A673 (cell line): ENCODE measurements at regions not wholly inside any gene's neighbourhood (a gene's known extent, or its start where the extent isn't known, plus 50 kb on each side); places are given as distances from the start of the nearest gene placed in this dataset.

Experiments
- BruUV-seq: library from RNA; stranded (reverse); fragments of 400-500 nt; replicated peaks from 2 replicates; lab custom pipeline; 2021; lab: Mats Ljungman, UMichigan
- CTCF ChIA-PET: fragments of 300-600 bp; sonication (Branson Sonifier 250); formaldehyde crosslinking; loops from one replicate; lab custom pipeline; 2022; ENCODE audit warnings: antibody characterized with exemption; lab: Charles Lee
- POLR2A ChIA-PET: fragments of 300-600 bp; sonication (Branson Sonifier 250); formaldehyde crosslinking; loops from one replicate; lab custom pipeline; 2022; ENCODE audit warnings: antibody characterized with exemption; ENCODE audit not compliant: low non-redundant PET; lab: Charles Lee
- DNase-seq: peaks from one replicate; pipeline ENCODE4 v3.0.0-alpha.2; 2015; ENCODE audit warnings: low spot score
- H3K27ac ChIP-seq: fragments of 200-600 bp; sonication (generic); 2 replicates; pipeline ENCODE4 v1.5.1; 2016; ENCODE audit warnings: mixed run types, low read depth, mild to moderate bottlenecking, mixed read lengths, antibody characterized with exemption, low read length; ENCODE audit not compliant: poor library complexity, severe bottlenecking
- H3K27me3 ChIP-seq: fragments of 200-600 bp; sonication (generic); replicated peaks from 2 replicates; pipeline ENCODE4 v1.6.1; 2017; ENCODE audit warnings: mixed run types, low read depth, mild to moderate bottlenecking, mixed read lengths, antibody characterized with exemption, low read length; ENCODE audit not compliant: insufficient read depth, poor library complexity
- H3K36me3 ChIP-seq: fragments of 200-600 bp; sonication (generic); 2 replicates; pipeline ENCODE4 v1.6.1; 2016; ENCODE audit warnings: mixed run types, mild to moderate bottlenecking, mixed read lengths, antibody characterized with exemption, low read length; ENCODE audit not compliant: insufficient read depth, poor library complexity, severe bottlenecking
- H3K4me1 ChIP-seq: fragments of 200-600 bp; sonication (generic); 2 replicates; pipeline ENCODE4 v1.6.1; 2017; ENCODE audit warnings: mixed run types, mild to moderate bottlenecking, mixed read lengths, antibody characterized with exemption, low read length; ENCODE audit not compliant: insufficient read depth, poor library complexity, severe bottlenecking
- H3K4me3 ChIP-seq: fragments of 200-600 bp; sonication (generic); 2 replicates; pipeline ENCODE4 v1.5.1; 2016; ENCODE audit warnings: low read depth, mixed run types, mild to moderate bottlenecking, mixed read lengths, low read length; ENCODE audit not compliant: poor library complexity, severe bottlenecking
- H3K9me3 ChIP-seq: fragments of 200-600 bp; sonication (generic); 2 replicates; pipeline ENCODE4 v1.6.1; 2016; ENCODE audit warnings: mixed run types, low read depth, mild to moderate bottlenecking, mixed read lengths, antibody characterized with exemption, low read length; ENCODE audit not compliant: poor library complexity, severe bottlenecking
- CTCF ChIP-seq: fragments of 300-800, 200-600 bp; sonication (generic); conservative IDR thresholded peaks from 2 replicates; pipeline ENCODE4 v1.5.1; 2017; ENCODE audit warnings: low read depth, mild to moderate bottlenecking, antibody characterized with exemption, low read length, moderate library complexity, mixed read lengths
- EZH2 ChIP-seq: fragments of 200-600 bp; sonication (generic); IDR thresholded peaks from 2 replicates; pipeline ENCODE4 v1.6.1; 2017; ENCODE audit warnings: borderline replicate concordance, low read depth, mild to moderate bottlenecking, mixed read lengths, antibody characterized with exemption, low read length; ENCODE audit not compliant: poor library complexity, severe bottlenecking
- intact Hi-C: fragments of 100-400 bp; cut with micrococcal nuclease; formaldehyde crosslinking; loops from one replicate; pipeline ENCODE4 v1.10.0; 2022; ENCODE audit not compliant: unreplicated experiment

- no peaks in the 10 kb centered on the region for H3K4me1 ChIP-seq
- H3K27ac ChIP-seq = no peak overlapping the region
- H3K4me3 ChIP-seq = no peak overlapping the region
- H3K36me3 ChIP-seq = no peaks in the 10 kb centered on the region
- TF ChIP-seq EZH2 (no peak), CTCF (peak; percentile 87)
- no TSS peak for BruUV-seq
- ChIA-PET POLR2A (no interaction called here), CTCF (no interaction called here)
- no peaks in the 10 kb centered on the region for H3K27me3 ChIP-seq
- intact Hi-C loops = loop anchor here (2.0 to 5.0 kb wide), 4 partner anchors 307 to 672 kb away; no protein-coding TSS in a partner anchor
- DNase-seq = peak; percentile 83
- no peaks in the 10 kb centered on the region for H3K9me3 ChIP-seq
Observed at GRCh38 chr14:24734917-24735500, 101.0 kb upstream of the GZMB start.

- H3K36me3 ChIP-seq = no peaks in the 10 kb centered on the region
- no peaks in the 10 kb centered on the region for H3K27me3 ChIP-seq
- POLR2A ChIA-PET = no interaction called here
- CTCF ChIA-PET = no interaction called here
- intact Hi-C loops = no loop called here
- TF ChIP-seq EZH2 = no peak
- no peak for TF ChIP-seq CTCF
- no TSS peak for BruUV-seq
- H3K4me1 ChIP-seq = peaks cover 12% of the 10 kb centered on the region
- no peak overlapping the region for H3K4me3 ChIP-seq
- no peak for DNase-seq
- no peaks in the 10 kb centered on the region for H3K9me3 ChIP-seq
- no peak overlapping the region for H3K27ac ChIP-seq
Observed at GRCh38 chr14:24726480-24726879, 92.5 kb upstream of the GZMB start.

GRCh38 chr14:24725311-24725710 lies 91.3 kb upstream of the GZMB start:
- ChIA-PET CTCF (no interaction called here), POLR2A (no interaction called here)
- peak; percentile 5 for DNase-seq
- Histone ChIP-seq H3K9me3 (no peaks in the 10 kb centered on the region), H3K27ac (no peak overlapping the region), H3K4me1 (peaks cover 12% of the 10 kb centered on the region), H3K36me3 (no peaks in the 10 kb centered on the region), H3K4me3 (no peak overlapping the region), H3K27me3 (no peaks in the 10 kb centered on the region)
- intact Hi-C loops = no loop called here
- no peak for TF ChIP-seq EZH2
- no peak for TF ChIP-seq CTCF
- no TSS peak for BruUV-seq
